Adipocyte (in vitro differentiated cells): ENCODE measurements at regions not wholly inside any gene's neighbourhood (a gene's known extent, or its start where the extent isn't known, plus 50 kb on each side); places are given as distances from the start of the nearest gene placed in this dataset.

Experiments
- DNase-seq: peaks from one replicate; pipeline ENCODE4 v3.0.0-alpha.2; 2015; ENCODE audit warnings: low read depth
- H3K27me3 ChIP-seq: replicated peaks from 2 replicates; pipeline ENCODE4 v1.7.0; 2013; ENCODE audit warnings: mild to moderate bottlenecking, low read length, moderate library complexity; ENCODE audit not compliant: control insufficient read depth, insufficient read depth
- H3K36me3 ChIP-seq: 2 replicates; pipeline ENCODE4 v1.7.0; 2013; ENCODE audit warnings: low read length, mild to moderate bottlenecking, moderate library complexity; ENCODE audit not compliant: control insufficient read depth, insufficient read depth, severe bottlenecking
- H3K4me1 ChIP-seq: 2 replicates; pipeline ENCODE4 v1.7.0; 2013; ENCODE audit warnings: mild to moderate bottlenecking, low read length, moderate library complexity; ENCODE audit not compliant: control insufficient read depth, insufficient read depth
- H3K4me3 ChIP-seq: 2 replicates; pipeline ENCODE4 v1.7.0; 2013; ENCODE audit warnings: mild to moderate bottlenecking, low read length, moderate library complexity
- H3K9ac ChIP-seq: 2 replicates; pipeline ENCODE4 v1.7.0; 2013; ENCODE audit warnings: mild to moderate bottlenecking, low read length, moderate library complexity
- H3K9me3 ChIP-seq: 2 replicates; pipeline ENCODE4 v1.7.0; 2013; ENCODE audit warnings: mild to moderate bottlenecking, low read length, moderate library complexity; ENCODE audit not compliant: control insufficient read depth

DNA sequence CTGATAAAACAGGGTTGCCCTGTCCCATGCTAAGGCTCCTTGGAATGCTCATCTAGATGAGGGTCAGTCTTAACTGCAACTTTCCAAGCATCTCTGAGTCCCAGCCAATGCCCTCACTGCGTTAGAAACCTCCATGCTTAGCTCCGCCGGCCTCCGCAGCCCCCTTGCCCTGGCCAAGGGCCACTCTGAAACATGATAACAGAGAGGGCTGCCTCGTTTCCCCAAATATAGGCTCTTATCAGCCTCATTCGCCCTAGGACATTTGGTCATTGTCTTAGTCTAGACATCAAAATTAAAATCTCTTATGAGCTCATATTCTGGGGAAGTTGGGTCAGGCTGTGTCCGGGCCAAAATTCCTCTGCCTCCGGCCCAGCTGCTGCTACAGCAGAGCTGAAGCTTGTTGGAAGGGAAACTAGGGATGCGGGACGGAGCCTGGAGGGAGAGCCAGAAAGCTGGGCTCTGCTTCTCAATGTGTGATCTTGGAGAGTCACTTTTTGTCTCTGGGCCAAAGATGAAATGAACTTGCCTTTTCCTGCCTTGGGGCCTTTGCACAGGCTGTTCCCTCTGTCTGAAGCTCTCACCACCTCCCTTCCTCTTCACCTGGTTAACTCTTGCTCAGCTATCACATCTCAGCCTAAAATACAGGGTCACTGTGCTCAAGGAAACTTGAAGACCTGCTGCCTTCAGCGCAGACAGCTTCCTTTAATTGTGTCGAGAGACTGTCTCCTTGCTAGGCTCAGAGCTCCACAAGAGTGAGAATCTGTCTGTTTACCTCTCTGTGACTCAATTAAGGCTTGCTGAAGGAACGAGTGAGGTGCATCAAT is 191.3 kb downstream of the RGS3 start:
- H3K4me1 ChIP-seq: peaks cover 15% of the 10 kb centered on the region
- H3K9me3 ChIP-seq: no peaks in the 10 kb centered on the region
- peak overlapping the region; percentile 62 for H3K9ac ChIP-seq
- H3K27me3 ChIP-seq: no peaks in the 10 kb centered on the region
- no peaks in the 10 kb centered on the region for H3K36me3 ChIP-seq
- H3K4me3 ChIP-seq: no peak overlapping the region
- no peak for DNase-seq

GRCh38 chr9:113656771-113657670 is 193.5 kb downstream of the RGS3 start:
- Histone ChIP-seq H3K9ac (no peak overlapping the region), H3K9me3 (no peaks in the 10 kb centered on the region), H3K4me1 (peaks cover 15% of the 10 kb centered on the region), H3K36me3 (no peaks in the 10 kb centered on the region), H3K4me3 (no peak overlapping the region), H3K27me3 (peaks cover 3% of the 10 kb centered on the region)
- DNase-seq: no peak

DNA sequence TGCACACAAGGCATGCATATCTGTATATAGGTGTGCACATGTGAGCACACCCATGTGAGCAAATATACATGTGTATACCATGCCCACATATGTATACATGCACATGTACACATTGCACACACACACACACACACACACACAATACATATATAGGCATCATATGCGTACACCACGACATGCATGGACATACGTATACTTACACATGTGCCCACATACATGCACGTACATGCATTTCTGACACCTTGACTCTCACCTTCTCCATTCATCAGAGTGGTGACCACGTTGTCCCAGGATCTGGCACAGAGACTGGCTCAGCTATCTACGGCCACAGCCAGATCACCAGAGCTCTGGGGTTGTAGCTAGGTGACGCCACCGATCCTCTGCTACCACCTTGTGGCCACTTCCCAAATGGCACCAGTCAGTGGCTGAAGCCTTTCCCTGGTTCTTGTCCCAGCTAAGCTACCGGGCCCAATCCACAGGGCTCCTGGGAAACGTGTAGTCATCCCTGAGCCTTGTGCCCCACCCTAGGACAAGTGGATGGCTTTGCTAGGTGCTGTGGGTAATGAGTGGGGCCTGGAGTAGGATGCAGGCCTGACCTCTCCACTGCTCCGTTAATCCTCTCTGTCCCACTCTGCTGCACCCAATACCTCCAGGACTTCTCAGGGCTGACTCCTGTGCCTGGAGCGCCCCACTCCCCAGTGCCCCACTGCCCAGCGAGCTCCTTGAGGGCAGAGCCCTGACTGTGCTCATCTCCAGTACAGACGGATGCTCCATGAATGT is 194.4 kb downstream of the RGS3 start:
- no peaks in the 10 kb centered on the region for H3K9me3 ChIP-seq
- no peaks in the 10 kb centered on the region for H3K36me3 ChIP-seq
- H3K27me3 ChIP-seq: peaks cover 3% of the 10 kb centered on the region
- H3K4me3 ChIP-seq: no peak overlapping the region
- peak; percentile 92 for DNase-seq
- H3K4me1 ChIP-seq: peaks cover 15% of the 10 kb centered on the region
- peak overlapping the region; percentile 19 for H3K9ac ChIP-seq

GRCh38 chr9:113658545-113658895 is 195.0 kb downstream of the RGS3 start:
- DNase-seq: no peak
- no peak overlapping the region for H3K4me3 ChIP-seq
- H3K27me3 ChIP-seq: peaks cover 3% of the 10 kb centered on the region
- peaks cover 15% of the 10 kb centered on the region for H3K4me1 ChIP-seq
- H3K36me3 ChIP-seq: no peaks in the 10 kb centered on the region
- H3K9me3 ChIP-seq: no peaks in the 10 kb centered on the region
- peak overlapping the region; percentile 19 for H3K9ac ChIP-seq

- no peaks in the 10 kb centered on the region for H3K36me3 ChIP-seq
- no peak for DNase-seq
- H3K4me3 ChIP-seq: no peak overlapping the region
- peak overlapping the region; percentile 19 for H3K9ac ChIP-seq
- H3K9me3 ChIP-seq: no peaks in the 10 kb centered on the region
- H3K4me1 ChIP-seq: peaks cover 15% of the 10 kb centered on the region
- peaks cover 3% of the 10 kb centered on the region for H3K27me3 ChIP-seq
These were observed 195.5 kb downstream of the RGS3 start for GRCh38 chr9:113659039-113659438.

- Histone ChIP-seq H3K4me1 (peaks cover 8% of the 10 kb centered on the region), H3K9ac (no peak overlapping the region), H3K4me3 (no peak overlapping the region), H3K27me3 (peaks cover 3% of the 10 kb centered on the region), H3K9me3 (no peaks in the 10 kb centered on the region), H3K36me3 (no peaks in the 10 kb centered on the region)
- DNase-seq: no peak
These were observed 196.2 kb downstream of the RGS3 start for GRCh38 chr9:113659740-113660139.

DNA sequence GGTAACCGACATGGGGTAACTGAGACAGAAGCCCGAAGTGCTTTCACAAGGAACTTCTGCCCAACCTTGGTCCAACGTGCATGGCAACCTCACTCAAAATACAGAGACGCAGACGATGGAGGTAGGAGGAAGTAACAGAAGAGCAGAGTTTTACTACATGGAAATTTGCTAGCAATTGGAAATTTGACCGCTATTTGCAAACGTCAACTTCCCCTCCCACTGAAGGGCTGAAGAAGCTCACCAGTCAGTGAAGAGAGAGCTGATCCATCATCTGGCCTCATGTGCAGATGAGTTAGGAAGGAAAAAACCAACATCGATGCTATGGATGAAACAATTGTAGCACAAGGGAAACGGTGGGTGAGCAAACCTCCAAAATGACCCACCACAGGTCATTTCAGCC is 196.7 kb downstream of the RGS3 start:
- Histone ChIP-seq H3K4me1 (peaks cover 4% of the 10 kb centered on the region), H3K4me3 (no peak overlapping the region)
- no peak for DNase-seq

DNA sequence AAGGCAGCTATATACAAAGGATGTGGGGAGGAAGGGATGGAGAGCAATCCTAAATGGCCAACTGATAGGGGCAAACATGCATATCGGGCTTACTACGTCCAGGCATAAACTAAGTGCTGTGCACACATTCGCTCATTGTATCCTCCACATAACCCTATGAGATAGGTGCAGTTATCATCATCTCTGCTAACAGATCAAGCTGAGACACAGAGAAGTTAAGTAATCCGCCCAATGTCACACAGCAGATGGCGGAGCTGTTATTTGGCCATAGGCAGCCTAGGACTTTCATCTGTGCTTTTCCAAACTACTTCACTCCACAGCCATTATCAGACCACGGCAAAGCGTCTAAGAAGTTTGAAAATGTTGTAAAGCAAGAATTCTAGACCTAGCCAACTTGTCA is 197.5 kb downstream of the RGS3 start:
- Histone ChIP-seq H3K36me3 (no peaks in the 10 kb centered on the region), H3K9ac (no peak overlapping the region), H3K9me3 (no peaks in the 10 kb centered on the region), H3K4me1 (peaks cover 3% of the 10 kb centered on the region), H3K4me3 (no peak overlapping the region), H3K27me3 (peaks cover 3% of the 10 kb centered on the region)
- no peak for DNase-seq

More for the DNA sequence above, 196.7 kb downstream of the RGS3 start:
- no peaks in the 10 kb centered on the region for H3K9me3 ChIP-seq
- H3K36me3 ChIP-seq: no peaks in the 10 kb centered on the region
- peaks cover 3% of the 10 kb centered on the region for H3K27me3 ChIP-seq
- no peak overlapping the region for H3K9ac ChIP-seq

GRCh38 chr9:113664181-113664875 is 200.8 kb downstream of the RGS3 start:
- Histone ChIP-seq H3K9me3 (no peaks in the 10 kb centered on the region), H3K9ac (no peak overlapping the region), H3K4me3 (no peak overlapping the region), H3K27me3 (peaks cover 3% of the 10 kb centered on the region), H3K36me3 (no peaks in the 10 kb centered on the region), H3K4me1 (peaks cover 6% of the 10 kb centered on the region)
- no peak for DNase-seq

DNA sequence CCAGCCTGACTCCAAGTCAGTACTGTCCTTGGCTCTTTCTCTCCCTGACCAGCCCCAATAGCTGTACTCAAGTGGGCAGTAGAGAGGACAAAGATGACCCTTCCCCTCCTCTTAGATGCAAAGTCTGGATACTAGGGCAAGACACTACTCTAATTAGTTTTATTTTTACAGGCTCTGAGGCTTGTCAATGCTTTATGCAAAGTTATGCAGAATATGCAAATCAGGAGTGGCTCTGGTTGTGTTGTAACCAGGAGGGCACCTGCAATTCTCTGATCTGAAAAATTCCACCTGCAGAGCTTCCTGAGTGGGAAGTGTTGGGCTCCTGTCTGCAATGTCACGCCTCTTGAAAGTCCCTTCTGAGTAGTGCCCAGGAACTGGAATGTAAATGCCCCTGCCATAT is 201.5 kb downstream of the RGS3 start:
- DNase-seq: no peak
- no peak overlapping the region for H3K4me3 ChIP-seq

More for the DNA sequence above, 201.5 kb downstream of the RGS3 start:
- no peak overlapping the region for H3K9ac ChIP-seq
- H3K4me1 ChIP-seq: peaks cover 6% of the 10 kb centered on the region
- H3K36me3 ChIP-seq: no peaks in the 10 kb centered on the region
- peaks cover 3% of the 10 kb centered on the region for H3K27me3 ChIP-seq
- no peaks in the 10 kb centered on the region for H3K9me3 ChIP-seq
